ENCODE measurements at regions not wholly inside any gene's neighbourhood (a gene's known extent, or its start where the extent isn't known, plus 50 kb on each side); places are given as distances from the start of the nearest gene placed in this dataset.

- no peak for DNase-seq
- TF ChIP-seq, protein P1, sequence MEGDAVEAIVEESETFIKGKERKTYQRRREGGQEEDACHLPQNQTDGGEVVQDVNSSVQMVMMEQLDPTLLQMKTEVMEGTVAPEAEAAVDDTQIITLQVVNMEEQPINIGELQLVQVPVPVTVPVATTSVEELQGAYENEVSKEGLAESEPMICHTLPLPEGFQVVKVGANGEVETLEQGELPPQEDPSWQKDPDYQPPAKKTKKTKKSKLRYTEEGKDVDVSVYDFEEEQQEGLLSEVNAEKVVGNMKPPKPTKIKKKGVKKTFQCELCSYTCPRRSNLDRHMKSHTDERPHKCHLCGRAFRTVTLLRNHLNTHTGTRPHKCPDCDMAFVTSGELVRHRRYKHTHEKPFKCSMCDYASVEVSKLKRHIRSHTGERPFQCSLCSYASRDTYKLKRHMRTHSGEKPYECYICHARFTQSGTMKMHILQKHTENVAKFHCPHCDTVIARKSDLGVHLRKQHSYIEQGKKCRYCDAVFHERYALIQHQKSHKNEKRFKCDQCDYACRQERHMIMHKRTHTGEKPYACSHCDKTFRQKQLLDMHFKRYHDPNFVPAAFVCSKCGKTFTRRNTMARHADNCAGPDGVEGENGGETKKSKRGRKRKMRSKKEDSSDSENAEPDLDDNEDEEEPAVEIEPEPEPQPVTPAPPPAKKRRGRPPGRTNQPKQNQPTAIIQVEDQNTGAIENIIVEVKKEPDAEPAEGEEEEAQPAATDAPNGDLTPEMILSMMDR (IDR thresholded peaks at IDR 0.05), result no peak
Measured at GRCh38 chr3:107981471-107982111, 109.2 kb downstream of the CD47 start.

GRCh38 chr3:107979538-107979937 lies 111.3 kb downstream of the CD47 start:
- no peaks in the 10 kb centered on the region for H3K9me3 Mint-ChIP-seq
- DNase-seq, result no peak
- H3K36me3 Mint-ChIP-seq (ENCODE audit: low read depth), result no peaks in the 10 kb centered on the region
- H3K27ac Mint-ChIP-seq, result no peak overlapping the region
- TF ChIP-seq, protein P1 (IDR thresholded peaks at IDR 0.05), result no peak
- peaks cover 10% of the 10 kb centered on the region for H3K27me3 Mint-ChIP-seq (ENCODE audit: low read depth, poor library complexity)
- H3K4me1 Mint-ChIP-seq, result peaks cover 40% of the 10 kb centered on the region
- no peak overlapping the region for H3K4me3 Mint-ChIP-seq

More at GRCh38 chr3:107981471-107982111, 109.2 kb downstream of the CD47 start:
- H3K27ac Mint-ChIP-seq, result no peak overlapping the region
- no peak overlapping the region for H3K4me3 Mint-ChIP-seq
- H3K27me3 Mint-ChIP-seq (ENCODE audit: low read depth, poor library complexity), result peaks cover 3% of the 10 kb centered on the region
- H3K9me3 Mint-ChIP-seq, result no peaks in the 10 kb centered on the region
- peaks cover 35% of the 10 kb centered on the region for H3K4me1 Mint-ChIP-seq
- no peaks in the 10 kb centered on the region for H3K36me3 Mint-ChIP-seq (ENCODE audit: low read depth)

DNA sequence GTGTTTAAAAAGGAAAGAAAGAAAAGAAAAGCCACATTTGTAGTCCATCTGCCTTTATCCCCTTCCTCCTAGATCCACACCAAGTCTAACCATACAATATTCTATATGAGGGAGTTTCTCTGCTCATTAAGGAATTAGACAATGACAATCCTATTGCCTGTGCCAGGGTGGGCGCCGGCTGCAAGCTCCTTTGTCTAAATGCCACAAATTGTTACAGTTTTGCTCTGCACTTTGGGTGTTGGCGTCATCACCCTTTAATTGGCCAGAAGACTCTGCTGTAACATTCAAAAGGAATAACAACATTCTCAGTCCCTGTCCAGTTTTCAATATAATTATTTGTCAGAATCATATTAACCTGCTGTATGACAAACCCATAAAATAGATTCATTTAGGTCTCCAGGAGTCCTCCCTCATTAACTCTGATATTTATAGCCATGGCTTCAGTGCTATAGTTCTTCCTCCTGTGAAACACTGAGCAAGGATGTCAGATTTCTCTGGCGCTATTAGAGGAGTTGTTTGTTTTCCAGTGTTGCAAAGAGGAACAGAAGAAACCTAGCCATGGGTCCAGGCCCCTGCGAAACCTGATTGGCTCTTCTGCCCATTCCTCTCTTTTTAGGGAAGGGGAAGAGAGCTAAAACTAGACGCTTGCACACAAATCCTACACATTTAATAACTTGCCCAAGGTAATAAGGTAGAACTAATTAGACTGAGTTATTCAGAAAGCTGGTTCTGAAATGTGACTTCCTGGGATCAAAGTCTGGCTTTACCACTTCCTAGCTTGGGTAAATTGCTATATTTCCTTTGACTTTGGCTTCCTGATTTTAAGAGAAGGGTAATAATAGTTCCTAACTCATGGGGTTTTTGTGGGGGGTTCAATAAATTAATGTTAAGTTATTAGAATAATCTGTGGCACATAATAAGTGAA lies 112.4 kb downstream of the CD47 start:
- no peaks in the 10 kb centered on the region for H3K9me3 Mint-ChIP-seq
- H3K36me3 Mint-ChIP-seq (ENCODE audit: low read depth), result no peaks in the 10 kb centered on the region
- peak overlapping the region; percentile 66 for H3K27ac Mint-ChIP-seq
- DNase-seq, result no peak
- peaks cover 10% of the 10 kb centered on the region for H3K27me3 Mint-ChIP-seq (ENCODE audit: low read depth, poor library complexity)
- peaks cover 40% of the 10 kb centered on the region for H3K4me1 Mint-ChIP-seq
- TF ChIP-seq, protein P1 (IDR thresholded peaks at IDR 0.05), result no peak
- no peak overlapping the region for H3K4me3 Mint-ChIP-seq

DNA sequence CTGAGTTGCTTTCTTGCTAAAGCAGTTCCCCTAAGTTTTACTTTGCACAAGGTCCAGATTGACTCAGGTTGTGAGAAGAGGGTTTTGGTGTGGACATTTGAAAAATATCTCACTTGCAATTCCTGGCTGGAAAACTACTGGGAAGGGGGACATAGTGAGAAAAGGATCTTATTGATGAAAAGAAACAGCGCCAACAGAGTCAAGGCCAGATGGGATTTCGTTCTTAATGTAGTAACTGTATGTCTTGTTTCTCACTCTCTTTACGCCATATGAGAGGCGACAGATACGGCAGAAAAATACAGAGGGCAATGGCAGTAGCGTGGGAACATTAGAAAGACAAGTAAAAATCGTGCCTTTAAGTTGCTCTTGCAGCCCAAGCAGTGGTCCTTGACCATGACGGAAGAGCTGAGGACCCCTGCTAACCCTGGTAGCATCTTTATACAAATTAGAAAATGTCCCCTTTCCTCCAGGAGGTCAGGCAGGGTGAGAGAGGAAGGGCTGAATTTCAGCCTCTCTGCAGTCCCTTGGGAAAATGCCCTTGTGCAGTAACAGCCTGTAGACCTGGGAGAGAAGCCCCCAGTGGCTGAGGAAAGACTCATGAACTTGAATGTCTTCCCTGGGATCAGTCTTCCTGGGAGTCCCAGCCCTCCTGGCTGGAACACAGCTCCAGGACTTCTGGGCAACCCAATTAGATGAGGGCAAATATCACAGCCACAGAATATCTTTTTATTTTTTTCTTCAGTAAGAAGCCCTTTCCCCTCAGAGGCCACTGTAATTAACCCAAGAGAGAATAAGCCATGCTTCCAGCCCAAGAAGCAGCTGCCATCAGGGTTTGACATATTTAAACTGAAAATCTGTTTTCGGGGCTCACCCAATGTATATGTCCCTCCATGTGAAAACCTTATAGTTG lies 113.4 kb downstream of the CD47 start:
- Mint-ChIP-seq H3K27ac (peak overlapping the region; percentile 36), H3K4me3 (no peak overlapping the region), H3K4me1 (peaks cover 40% of the 10 kb centered on the region), H3K36me3 (ENCODE audit: low read depth) (no peaks in the 10 kb centered on the region), H3K27me3 (ENCODE audit: low read depth, poor library complexity) (peaks cover 10% of the 10 kb centered on the region), H3K9me3 (no peaks in the 10 kb centered on the region)
- TF ChIP-seq, protein P1 (IDR thresholded peaks at IDR 0.05), result no peak
- DNase-seq, result no peak

DNA sequence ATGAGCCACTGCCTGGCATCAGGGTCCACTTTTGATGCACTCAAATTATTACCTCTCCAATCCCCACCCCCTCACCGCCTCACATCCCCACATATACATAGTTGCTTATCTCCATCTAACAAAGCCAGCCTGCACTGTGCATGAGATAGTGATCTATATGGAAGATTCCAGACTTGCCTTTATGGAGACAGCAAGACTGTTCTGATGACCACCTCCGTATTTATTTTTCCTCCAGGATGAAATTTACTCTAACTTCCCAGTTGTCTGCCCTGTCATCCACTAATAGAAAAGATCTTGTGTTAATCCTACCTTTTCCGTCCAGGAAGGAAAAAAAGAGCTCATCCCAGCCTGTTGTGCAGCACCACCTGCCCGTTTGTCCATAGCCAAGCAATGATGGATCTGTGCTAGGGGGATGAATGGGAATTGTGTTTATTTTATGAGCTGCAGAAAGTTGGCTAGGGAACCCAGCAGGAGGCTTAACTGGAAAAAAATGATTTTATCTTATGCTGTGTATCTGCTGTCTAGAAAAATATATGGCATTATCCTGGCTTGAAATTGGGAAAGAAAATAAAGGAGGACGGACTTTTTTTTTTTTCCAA lies 114.5 kb downstream of the CD47 start:
- peaks cover 30% of the 10 kb centered on the region for H3K4me1 Mint-ChIP-seq
- TF ChIP-seq, protein P1 (IDR thresholded peaks at IDR 0.05), result no peak
- H3K27ac Mint-ChIP-seq, result no peak overlapping the region
- no peaks in the 10 kb centered on the region for H3K9me3 Mint-ChIP-seq
- no peak for DNase-seq
- no peak overlapping the region for H3K4me3 Mint-ChIP-seq
- no peaks in the 10 kb centered on the region for H3K36me3 Mint-ChIP-seq (ENCODE audit: low read depth)
- peaks cover 10% of the 10 kb centered on the region for H3K27me3 Mint-ChIP-seq (ENCODE audit: low read depth, poor library complexity)

Measured in nephron progenitor cell (in vitro differentiated cells).